GM19043 (cell line): ENCODE measurements at regions not wholly inside any gene's neighbourhood (a gene's known extent, or its start where the extent isn't known, plus 50 kb on each side); places are given as distances from the start of the nearest gene placed in this dataset.

ENCODE experiments used
- ATAC-seq: cut with Tn5 transposase; IDR thresholded peaks from one replicate; pipeline ENCODE4 v1.9.1; 2021; ENCODE audit warnings: low read depth; ENCODE audit not compliant: unreplicated experiment

DNA sequence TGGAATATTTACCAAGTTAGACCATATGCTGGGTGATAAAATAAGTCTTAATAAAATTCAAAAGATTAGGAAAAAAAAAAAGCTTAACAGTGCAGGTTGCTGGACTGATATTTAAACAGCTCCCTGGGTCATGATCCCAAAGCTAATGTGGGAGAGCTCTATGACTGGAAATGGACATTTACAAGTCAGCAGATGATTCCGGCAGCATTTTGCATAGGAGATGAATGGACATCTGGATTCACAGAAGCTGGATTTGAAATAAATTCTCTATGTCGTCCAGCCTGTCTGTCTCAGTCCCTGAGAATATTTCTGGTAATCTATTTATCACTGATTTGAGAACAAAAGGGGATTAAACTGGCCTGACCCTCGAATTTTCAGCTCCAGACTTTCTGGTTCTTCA is 52.3 kb upstream of the KLHL25 start:
- no peak for ATAC-seq

DNA sequence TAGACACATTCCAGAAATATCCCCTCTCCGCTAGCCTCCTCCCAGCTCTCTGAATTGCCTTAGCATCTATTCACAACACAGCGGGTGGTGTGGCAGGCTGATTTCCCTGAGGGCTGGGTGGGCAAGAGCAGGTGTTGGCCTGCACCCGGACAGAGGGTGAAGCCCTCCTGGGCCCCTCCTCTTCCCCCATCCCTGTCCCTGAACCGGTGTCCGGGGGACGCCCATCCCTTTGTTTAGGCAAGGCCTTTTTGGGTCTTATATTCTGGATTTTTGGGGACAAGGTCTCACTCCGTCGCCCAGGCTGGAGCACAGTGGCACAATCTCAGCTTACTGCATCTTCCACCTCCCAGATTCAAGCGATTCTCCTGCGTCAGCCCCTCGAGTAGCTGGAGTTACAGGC is 55.2 kb upstream of the KLHL25 start:
- ATAC-seq = no peak

DNA sequence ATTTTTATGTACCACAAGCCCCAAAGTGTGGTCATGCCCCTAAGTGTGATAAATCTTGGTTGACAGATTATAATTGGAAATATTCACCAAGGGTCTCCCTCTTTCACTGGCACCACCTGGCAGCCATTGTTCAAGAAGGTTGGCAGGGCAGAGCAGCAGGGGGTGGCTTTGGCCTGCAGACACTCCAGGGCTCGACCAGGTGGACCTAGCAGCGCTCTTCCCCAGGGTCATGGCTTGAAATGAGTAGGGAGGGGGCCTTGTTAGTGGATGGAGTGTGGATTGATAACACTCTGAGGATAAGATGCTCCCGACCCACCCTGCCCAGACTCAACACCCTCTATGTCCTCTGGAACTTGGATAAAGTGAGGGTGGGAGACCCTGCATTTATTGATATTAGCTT is 58.2 kb upstream of the KLHL25 start:
- ATAC-seq = no peak

DNA sequence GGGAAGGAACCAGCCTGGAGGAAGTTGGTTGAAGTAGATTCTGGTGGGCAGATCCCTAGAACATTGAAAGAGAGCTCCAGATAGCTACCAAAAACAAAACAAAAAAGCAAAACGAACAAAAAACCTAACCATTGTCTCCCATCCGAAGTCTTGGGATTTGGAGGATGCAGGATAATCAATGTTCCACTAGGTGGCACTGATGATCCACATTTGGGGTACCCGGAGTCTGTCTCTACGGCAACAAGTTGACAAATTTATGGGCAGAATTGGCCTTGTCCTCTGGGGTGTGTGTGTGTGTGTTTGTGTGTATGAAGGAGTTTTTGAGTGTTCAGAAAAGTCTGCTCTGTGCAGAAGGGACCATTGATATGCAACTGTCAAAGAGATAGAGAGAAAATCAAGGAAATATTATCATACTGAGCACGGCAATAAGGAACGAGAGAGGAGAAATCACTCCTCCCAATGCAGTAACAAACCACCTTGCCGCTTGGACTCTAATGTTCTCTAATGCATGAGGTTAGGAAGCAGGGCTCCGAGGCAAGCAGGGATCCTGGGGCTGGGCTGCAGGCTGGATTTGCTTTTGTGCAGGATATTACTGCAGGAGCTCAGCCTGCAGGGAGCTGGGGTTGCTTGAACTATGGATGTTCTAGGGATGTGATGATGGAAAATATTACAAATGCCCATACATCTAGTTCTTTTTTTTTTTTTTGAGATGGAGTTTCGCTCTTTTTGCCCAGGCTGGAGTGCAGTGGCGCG is 59.8 kb upstream of the KLHL25 start:
- peak; percentile 67 for ATAC-seq

DNA sequence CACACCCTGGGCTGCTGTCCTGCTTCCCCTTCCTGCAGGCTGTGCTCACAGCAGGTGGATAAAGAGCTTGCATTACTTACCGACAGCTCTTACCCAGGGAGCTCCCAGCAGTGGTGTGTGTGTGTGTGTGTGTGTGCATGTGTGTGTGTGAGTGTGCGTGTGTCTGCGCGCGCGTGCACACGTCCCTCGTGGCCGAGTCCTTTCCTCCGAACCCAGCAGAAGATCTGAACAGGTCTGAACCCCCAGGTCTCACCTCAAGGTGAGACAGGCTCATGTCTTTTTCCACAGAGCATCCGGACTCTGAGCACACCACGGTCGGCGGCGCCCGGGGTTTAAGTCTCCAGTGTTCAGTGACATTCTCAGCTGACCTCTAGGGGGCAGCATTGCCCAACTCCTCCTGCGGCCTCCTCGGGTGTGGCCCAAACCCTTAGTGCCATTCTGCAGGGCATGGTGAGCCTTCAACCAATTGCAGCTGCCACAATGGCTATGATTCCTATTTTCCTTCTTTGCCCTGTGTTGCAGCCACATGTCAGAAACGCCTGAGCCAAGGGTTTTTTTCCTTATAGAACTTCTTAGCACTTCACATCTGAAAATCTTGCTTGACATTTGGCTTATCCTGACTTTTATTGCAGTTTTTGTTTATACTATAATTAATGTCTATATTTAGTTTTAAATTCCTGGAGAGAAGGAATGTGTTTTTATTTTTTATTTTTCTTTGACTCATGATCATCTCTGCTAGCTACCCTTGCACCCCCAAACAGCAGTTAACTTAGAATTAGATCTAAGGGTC is 64.1 kb upstream of the KLHL25 start:
- ATAC-seq = peak; percentile 79

DNA sequence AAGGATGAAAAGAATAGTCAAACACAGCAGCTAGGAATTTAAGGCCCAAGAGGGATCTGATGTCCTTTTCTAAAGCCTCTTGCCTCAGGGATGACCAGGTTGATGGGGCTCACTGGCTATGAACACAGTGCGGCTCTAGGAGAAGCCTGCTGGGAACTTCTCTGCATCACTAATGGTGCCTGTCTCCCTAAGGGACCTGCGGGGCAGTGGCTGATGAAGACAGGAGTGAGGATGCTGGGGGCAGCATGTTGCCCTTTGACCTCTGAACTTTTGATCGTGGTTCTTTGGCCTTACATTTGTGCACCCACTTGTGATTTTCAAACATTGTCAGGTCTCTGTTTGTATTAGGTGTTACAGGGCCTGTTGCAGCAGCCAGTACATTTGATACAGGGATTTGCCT is 64.9 kb upstream of the KLHL25 start:
- no peak for ATAC-seq

DNA sequence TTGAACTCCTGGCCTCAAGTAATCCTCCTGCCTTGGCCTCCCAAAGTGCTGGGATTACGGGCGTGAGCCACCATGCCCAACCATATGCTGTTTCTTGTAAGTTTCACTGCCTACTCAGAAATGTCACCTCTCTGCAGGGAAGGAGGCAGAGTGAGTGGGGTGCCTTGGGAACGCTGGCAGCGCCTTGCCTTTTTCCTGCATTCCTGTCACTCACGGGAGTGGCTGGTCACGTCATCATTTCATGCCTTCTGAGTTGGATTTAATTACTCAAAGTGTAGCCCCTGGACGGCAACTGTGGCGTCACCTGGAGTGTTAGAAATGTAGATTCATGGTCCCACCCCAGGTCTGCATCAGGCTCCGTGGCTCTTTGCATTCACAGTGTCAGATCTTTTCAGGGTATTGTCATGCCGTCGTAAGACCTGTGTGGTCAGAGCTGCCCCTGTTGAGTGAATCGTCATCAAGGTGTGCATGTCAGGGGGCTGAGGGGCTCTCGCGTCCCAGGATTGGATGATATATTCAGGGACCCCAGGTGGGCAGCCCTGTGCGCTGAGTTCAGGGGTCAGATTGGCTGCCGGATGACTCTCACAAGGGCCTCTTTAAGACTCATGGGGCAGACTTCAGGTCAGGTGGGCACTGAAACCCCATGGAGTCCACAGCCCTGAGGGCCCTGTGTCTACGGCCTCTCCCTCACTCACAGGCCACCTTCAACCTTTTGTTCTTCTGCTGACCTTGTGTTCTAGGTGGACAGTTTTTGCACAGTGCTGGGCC is 65.9 kb upstream of the KLHL25 start:
- ATAC-seq = no peak

DNA sequence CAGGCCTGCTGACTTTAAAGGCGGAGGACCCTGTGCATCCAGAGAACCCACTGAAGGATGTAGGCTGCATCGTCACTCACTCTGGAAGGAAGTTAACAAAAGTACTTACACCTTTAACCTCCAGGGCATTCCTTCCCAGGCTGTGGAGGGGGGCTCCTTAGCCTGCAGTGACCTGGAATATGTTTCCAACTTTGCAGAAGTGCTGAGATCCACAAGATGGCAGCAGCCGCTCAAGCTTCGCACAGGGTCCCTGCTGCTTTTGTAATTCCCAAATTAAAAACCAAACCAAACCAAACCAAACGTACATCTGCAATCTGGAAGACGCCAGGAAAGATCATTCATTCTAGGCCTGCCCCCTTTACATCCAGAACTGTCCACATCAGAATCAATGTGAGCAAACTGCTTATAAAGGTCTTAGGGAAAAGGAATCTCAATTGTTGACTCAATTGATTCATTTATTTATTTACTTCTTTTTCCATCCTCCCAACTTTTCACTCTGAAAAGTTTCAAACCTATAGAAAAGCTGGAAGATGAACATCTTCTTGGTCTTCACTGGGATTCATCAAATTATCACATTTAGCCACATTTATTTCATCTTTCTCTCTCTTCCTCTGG is 70.5 kb upstream of the KLHL25 start:
- no peak for ATAC-seq

DNA sequence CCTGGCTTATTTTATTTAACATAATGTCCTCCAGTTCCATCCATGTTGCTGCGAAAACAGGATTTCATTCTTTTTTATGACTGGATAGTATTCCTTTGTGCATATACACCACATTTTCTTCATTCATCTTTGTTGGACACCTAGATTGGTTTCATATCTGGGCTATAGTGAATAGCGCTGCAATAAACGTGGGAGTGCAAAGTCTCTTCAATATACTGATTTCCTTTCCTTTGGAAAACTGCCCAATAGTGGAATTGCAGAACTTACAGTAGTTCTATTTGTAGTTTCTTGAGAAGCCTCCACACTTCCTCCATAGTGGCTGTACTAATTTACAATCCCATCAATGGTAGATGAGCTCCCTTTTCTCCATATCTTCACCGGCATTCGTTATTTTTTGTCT is 72.5 kb upstream of the KLHL25 start:
- ATAC-seq = no peak

DNA sequence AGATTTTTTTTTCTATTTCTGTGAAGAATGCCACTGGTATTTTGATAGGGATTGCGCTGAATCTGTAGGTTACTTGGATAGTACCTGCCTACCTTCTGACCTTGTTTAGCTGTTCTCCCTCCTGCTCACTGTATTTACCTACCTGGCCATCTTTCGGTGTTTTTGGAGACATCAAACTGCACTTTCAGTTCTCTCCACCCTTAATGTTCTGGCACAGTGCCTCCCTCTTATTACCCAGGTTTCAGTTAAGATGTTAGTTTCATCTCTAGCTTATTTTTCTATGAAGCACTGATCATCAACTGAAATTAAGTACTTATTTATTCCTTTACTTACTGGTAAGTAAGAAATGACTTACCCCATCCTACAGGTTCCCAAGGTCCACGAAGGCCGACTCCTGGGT is 74.4 kb upstream of the KLHL25 start:
- ATAC-seq = no peak

DNA sequence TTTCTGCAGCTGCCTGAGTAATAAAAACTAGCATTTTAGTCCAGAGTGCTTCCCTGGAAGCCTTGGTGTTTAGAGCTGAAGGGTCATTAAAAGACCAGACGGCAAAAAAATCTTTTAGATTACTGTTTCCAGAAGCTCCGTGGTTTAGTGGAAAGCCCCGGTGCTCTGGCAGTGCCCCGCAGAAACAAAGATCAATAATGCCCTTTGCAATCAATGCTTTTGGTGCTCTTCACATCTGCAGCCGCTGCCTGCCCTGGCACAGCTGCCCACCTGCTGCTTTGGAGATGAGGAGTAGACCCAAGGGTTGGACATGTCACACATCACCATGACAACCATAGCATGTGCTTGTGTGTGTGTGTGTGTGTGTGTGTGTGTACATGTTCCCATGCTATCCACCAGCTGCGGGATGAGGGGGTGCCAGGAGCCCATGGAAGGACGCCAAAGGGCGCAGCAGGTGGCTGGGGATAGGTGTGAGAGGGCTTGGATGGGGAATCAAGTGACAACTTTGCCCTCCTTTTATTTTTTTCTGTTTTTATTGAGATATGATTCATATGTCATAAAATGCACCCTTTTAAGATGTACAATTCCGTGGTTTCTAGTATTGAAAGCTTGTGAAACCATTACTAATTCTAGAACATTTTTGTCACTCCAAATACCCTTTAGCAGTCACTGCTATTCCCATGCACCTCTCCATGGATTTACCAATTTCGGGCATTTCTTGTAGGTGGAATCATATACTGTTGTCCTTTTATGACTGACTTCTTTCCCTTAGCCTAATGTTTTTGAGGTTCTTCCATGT is 75.7 kb upstream of the KLHL25 start:
- no peak for ATAC-seq

DNA sequence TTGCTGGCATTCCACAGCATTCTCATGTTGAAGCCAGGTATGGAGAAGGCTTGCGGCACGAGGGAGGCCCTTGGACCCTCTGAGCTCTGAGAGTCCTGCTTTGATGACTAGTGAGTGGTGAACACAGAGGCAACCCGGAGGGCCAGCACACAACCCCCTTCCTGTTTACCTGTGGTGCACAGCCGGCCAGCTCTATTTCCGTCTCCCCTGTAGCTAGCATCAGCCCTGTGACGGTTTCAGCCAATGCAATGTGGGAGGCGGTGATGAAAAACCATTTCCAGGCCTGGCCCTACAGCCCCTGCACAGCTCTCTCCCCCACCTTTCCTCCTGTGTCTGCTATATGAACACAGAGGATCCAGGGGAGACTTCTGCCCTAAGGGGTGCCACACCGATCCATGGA is 76.8 kb upstream of the KLHL25 start:
- ATAC-seq = no peak

DNA sequence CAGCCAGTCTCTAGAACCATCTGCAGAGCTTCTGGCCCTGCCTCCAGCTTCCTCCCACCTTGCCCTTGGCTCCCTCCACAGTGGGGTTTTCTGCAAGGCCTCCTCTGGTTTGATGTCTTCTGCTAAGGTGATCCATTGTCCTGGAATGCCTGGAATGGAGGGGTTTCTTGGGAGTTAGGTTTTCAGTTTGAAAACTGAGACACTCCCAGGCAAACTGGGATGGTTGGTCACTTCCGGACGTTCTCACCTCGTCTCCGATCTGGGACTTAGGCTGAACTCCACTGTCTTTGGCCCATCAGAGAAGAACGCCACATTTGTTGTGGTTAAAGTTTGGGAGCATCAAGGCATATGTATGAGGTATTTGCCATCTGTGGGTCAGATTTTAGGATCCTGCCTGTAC is 77.4 kb upstream of the KLHL25 start:
- no peak for ATAC-seq

DNA sequence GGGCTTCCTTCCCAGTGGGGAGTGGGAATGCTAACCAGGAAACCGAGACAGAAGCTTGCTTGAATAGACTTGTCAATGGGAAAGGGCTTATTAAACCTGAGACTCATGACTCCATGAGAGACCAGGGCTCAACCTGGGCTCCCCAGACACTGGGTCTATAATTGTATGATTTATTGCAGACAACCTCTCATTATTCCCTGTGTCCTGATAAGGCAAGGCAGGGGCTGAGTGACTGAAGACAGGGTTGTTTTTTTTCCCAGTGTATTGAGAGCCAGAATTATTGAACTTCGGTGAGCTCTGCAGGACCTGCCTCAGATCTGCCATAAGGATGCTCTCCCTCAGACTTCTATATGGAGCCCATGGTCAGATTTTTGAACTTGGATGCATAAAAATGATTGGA is 79.5 kb upstream of the KLHL25 start:
- no peak for ATAC-seq

DNA sequence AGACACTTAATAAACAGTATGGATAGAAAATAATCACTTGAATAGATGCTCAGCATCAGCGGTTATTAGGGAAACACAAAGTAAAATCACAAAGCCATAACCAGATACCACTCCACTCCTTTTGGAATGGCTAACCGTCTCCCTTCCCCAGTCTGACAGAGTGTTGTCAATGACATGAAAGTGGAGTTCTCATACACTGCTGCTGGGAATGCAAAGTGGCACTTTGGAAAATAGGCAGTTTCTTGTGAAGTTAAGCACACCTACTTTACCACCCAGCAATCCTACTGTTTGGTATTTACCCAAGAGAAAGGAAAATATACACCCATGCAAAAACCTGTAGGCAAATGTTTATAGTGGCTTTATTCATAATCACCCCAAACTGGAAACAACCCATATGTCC is 81.0 kb upstream of the KLHL25 start:
- ATAC-seq = no peak

DNA sequence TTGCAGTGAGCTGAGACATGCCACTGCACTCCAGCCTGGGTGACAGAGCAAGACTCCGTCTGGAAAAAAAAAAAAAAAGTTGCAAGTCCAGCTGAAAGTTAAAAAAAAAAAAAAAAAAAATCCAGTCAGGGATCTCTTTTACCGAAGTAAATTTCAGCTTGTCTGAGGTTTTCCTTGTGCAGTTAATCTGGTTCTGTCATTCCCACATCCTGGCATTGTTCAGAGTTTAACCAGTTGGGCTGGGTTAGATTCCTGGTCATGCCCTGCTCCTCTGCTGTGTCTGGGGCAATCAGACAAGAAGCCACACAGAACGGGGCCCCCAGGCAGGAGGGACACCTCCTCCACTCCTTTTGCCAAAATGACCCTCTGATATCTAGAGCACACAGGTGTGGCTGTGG is 84.1 kb upstream of the KLHL25 start:
- no peak for ATAC-seq

DNA sequence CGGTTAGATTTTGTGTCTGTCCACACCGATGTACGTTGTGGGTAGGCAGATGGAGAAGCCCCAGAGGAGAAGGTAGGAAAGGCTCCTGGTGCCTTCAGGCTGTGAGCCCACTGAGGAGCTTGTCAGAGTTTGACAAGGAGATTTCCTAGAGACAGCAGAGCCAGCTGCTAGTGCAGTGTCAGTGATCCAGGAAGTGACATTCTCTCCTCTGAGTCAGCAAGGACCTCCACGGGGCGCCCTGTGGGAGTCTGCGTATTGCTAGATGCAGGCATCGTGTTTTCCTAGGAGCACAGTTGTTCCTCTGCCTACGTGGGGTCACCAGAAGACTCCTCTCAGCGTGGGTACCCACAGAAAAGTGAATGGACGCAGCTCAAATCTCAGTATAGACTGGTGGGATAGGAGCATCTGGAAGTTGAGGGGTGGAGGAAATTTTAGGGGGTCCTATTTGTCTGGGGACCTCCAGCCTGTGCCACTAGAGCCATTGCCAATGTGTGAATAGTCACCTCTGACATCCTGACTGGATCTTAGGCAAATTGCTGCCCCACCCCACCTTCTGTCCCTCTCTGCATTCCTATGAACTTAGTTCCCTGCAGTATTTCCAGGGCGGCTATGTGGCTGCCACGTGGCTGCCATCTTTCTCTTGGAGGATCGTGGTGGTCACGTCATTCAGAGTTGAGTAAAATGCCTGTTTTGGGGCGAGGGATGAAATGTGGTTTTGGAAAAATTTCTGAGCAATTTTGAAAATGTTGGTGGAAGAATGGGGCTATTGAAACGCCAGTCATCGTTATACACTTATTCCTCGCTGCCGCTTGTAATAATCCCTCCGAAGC is 84.8 kb upstream of the KLHL25 start:
- ATAC-seq = no peak

DNA sequence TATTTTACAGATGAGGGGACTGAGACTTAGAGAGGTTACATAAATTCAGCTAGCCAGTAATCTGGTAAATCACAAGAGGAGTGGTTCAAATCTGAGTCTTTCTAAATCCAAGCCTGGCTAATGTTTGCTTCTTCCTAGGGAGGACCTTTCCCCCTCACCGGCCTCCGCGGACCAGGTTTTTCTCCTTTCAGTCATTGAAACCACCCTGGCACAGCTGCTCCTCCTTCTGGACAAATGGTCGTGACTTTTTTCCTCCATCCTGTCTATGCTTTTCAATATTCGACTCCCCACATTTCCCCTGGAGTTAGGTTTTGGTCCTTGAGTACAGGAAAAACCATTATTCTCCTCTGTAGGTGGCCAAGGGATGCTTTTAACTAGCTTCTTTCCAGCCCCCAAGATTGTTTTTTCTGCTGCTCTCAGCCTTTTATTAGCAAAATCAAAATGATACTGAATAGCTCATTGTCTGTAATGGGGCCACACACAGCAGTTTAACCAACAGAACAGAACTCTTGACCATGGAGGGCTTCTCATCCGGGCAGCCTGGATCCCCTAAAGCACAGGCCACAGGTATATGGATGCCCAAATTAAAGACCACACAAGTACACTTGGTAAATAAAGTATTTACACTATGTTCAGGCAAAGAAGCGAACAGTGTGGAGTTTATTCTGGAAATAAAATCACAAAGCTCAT is 85.9 kb upstream of the KLHL25 start:
- no peak for ATAC-seq

DNA sequence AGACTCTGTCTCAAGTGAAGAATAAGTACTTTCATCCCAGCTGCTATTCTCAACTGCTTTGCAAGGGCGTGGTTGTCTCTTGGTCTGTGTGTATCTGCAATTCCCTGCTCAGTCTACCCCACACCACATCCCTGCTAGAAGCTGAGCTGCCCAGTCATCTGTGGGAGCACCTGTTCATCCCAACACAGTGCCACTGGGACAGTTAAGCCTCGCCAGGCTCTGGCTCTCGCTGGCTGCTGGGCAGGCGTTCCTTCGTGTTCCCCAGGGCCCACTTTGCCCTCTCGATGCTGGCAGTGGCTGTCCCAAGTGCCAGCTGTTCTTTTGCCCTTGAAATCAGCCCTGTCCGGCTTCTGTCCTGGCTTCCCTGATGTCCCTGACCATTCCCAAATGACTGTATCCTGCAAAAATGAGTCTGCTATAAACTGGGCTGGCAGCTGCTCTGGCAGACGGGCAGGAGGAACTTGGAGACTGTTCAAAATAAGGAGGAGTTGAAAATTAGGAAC is 91.6 kb upstream of the KLHL25 start:
- ATAC-seq = no peak
